Skeletal muscle satellite cell (primary cell): ENCODE measurements at regions not wholly inside any gene's neighbourhood (a gene's known extent, or its start where the extent isn't known, plus 50 kb on each side); places are given as distances from the start of the nearest gene placed in this dataset.
"Not testable (repeated sequence)": the region's sequence is repeated elsewhere in the genome, so short reads cannot be mapped to it uniquely, and the experiment has no call there.

Source experiments
- H3K27me3 ChIP-seq: 2 replicates; pipeline ENCODE4 v1.7.0; 2013; ENCODE audit warnings: low read length; ENCODE audit not compliant: control insufficient read depth, insufficient read depth
- H3K36me3 ChIP-seq: 2 replicates; pipeline ENCODE4 v1.7.0; 2013; ENCODE audit warnings: mild to moderate bottlenecking, control low read depth, low read length; ENCODE audit not compliant: insufficient read depth
- H3K4me1 ChIP-seq: 2 replicates; pipeline ENCODE4 v1.7.0; 2013; ENCODE audit warnings: low read length; ENCODE audit not compliant: control insufficient read depth, insufficient read depth
- H3K4me2 ChIP-seq: 2 replicates; pipeline ENCODE4 v1.7.0; 2013; ENCODE audit warnings: mild to moderate bottlenecking, low read length
- H3K4me3 ChIP-seq: 2 replicates; pipeline ENCODE4 v1.7.0; 2013; ENCODE audit warnings: low read length
- H3K9ac ChIP-seq: 2 replicates; pipeline ENCODE4 v1.7.0; 2013; ENCODE audit warnings: mild to moderate bottlenecking, low read depth, low read length, moderate library complexity
- H3K9me3 ChIP-seq: replicated peaks from 2 replicates; pipeline ENCODE4 v1.7.0; 2013; ENCODE audit warnings: mild to moderate bottlenecking, control low read depth, low read length

- Histone ChIP-seq H3K36me3 (no peaks in the 10 kb centered on the region), H3K4me3 (no peak overlapping the region), H3K27me3 (no peaks in the 10 kb centered on the region), H3K4me1 (peaks cover 29% of the 10 kb centered on the region), H3K9ac (peak overlapping the region; percentile 43), H3K4me2 (peak overlapping the region; percentile 38), H3K9me3 (no peaks in the 10 kb centered on the region)
Measured at GRCh38 chr9:111744363-111744762, 50.4 kb downstream of the SHOC1 start.

GRCh38 chr9:111743275-111743674 is 51.5 kb downstream of the SHOC1 start:
- H3K36me3 ChIP-seq: no peaks in the 10 kb centered on the region
- peak overlapping the region; percentile 70 for H3K9ac ChIP-seq
- H3K4me1 ChIP-seq: peaks cover 29% of the 10 kb centered on the region

DNA sequence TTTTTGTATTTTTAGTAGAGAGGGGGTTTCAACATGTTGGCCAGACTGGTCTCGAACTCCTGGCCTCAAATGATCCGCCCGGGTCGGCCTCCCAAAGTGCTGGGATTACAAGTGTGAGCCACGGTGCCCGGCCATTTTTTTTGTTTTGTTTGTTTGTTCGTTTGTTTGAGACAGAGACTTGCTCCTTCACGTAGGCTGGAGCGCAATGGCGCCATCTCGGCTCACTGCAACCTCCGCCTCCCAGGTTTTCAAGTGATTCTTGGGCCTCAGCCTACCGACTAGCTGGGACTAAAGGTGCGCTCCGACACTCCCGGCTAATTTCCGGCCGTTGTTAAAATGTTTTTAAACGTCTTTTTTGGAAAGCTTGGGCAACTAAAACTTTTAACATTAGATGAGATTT is 54.0 kb downstream of the SHOC1 start:
- no peak overlapping the region for H3K9ac ChIP-seq
- no peak overlapping the region for H3K4me3 ChIP-seq
- H3K36me3 ChIP-seq: no peaks in the 10 kb centered on the region
- H3K9me3 ChIP-seq: no peaks in the 10 kb centered on the region
- no peaks in the 10 kb centered on the region for H3K27me3 ChIP-seq
- no peak overlapping the region for H3K4me2 ChIP-seq
- H3K4me1 ChIP-seq: peaks cover 29% of the 10 kb centered on the region

More at GRCh38 chr9:111743275-111743674, 51.5 kb downstream of the SHOC1 start:
- peak overlapping the region; percentile 26 for H3K4me3 ChIP-seq
- no peaks in the 10 kb centered on the region for H3K9me3 ChIP-seq
- H3K27me3 ChIP-seq: no peaks in the 10 kb centered on the region
- H3K4me2 ChIP-seq: peak overlapping the region; percentile 38

GRCh38 chr9:111736714-111737113 is 58.0 kb downstream of the SHOC1 start:
- no peaks in the 10 kb centered on the region for H3K27me3 ChIP-seq
- H3K9ac ChIP-seq: no peak overlapping the region
- no peak overlapping the region for H3K4me3 ChIP-seq
- H3K4me2 ChIP-seq: no peak overlapping the region
- H3K9me3 ChIP-seq: no peaks in the 10 kb centered on the region
- H3K36me3 ChIP-seq: no peaks in the 10 kb centered on the region
- no peaks in the 10 kb centered on the region for H3K4me1 ChIP-seq

GRCh38 chr9:111735344-111735743 is 59.4 kb downstream of the SHOC1 start:
- not testable (repeated sequence) for H3K4me2 ChIP-seq, H3K27me3 ChIP-seq, H3K4me3 ChIP-seq, H3K36me3 ChIP-seq, H3K9me3 ChIP-seq, H3K4me1 ChIP-seq, H3K9ac ChIP-seq

- H3K4me1 ChIP-seq: peaks cover 24% of the 10 kb centered on the region
- H3K4me2 ChIP-seq: no peak overlapping the region
- peaks cover 3% of the 10 kb centered on the region for H3K36me3 ChIP-seq
- no peak overlapping the region for H3K9ac ChIP-seq
- peaks cover 9% of the 10 kb centered on the region for H3K9me3 ChIP-seq
- no peaks in the 10 kb centered on the region for H3K27me3 ChIP-seq
- H3K4me3 ChIP-seq: no peak overlapping the region
Measured at GRCh38 chr9:111731928-111732327, 62.8 kb downstream of the SHOC1 start.

DNA sequence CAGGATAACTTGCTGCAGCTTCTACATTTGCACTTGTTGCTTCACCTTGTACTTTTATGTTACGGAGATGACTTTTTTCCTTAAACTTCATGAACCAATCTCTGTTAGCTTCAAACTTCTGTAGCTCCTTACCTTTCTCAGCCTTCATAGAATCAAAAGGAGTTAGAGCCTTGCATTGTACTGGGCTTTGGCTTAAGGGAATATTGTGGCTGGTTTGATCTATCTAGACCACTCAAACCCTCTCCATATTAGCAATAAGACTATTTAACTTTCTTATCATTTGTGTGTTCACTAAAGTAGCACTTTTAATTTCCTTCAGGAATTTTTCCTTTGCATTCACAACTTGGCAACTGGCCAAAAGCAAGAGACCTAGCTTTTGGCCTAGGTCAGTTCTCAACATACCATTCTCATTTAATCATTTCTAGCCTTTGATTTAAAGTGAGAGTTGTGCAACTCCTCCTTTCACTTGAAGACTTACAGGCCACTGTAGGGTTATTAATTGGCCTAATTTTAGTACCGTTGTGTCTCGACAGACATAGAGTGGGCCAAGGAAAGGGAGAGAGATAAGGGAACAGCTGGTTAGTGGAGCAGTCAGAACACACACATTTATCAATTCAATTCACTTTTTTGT is 63.7 kb downstream of the SHOC1 start:
- Histone ChIP-seq H3K36me3 (peaks cover 3% of the 10 kb centered on the region), H3K4me1 (peaks cover 24% of the 10 kb centered on the region), H3K4me3 (no peak overlapping the region), H3K27me3 (no peaks in the 10 kb centered on the region), H3K9me3 (peaks cover 9% of the 10 kb centered on the region), H3K9ac (no peak overlapping the region), H3K4me2 (no peak overlapping the region)

DNA sequence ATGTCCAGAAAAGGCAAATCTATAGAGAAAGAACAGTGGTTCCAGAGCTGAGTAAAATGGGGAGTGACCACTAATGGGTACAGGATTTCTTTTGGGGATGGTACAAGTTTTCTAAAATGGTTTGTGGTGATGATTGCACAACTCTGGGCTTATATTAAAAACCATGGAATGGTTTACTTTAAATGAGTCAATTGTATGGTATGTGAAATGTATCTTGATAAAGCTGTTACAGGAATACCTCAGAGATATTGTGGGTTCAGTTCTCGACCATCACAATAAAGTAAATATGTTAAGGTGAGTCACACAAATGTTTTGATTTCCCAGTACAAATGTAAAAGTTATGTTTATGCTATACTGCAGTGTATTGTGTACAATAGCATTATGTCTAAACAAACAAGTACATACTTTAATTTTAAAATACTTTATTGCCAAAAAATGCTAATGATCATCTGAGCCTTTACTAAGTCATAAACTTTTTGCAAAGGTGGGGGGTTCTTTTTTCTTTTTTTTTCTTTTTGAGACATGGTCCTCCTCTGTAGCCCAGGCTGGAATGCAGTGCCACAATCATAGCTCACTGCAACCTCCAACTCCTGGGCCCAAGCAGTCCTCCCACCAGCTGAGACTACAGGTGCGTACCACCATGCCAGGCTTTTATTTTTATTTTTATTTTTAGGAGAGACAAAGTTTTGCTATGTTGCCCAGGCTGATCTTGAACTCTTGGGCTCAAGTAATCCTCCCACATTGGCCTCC is 65.9 kb downstream of the SHOC1 start:
- H3K9ac ChIP-seq: no peak overlapping the region
- H3K36me3 ChIP-seq: peaks cover 3% of the 10 kb centered on the region
- H3K4me2 ChIP-seq: peak overlapping the region; percentile 46
- H3K4me3 ChIP-seq: no peak overlapping the region
- peaks cover 24% of the 10 kb centered on the region for H3K4me1 ChIP-seq
- no peaks in the 10 kb centered on the region for H3K27me3 ChIP-seq
- peaks cover 9% of the 10 kb centered on the region for H3K9me3 ChIP-seq

GRCh38 chr9:111728143-111728542 is 66.6 kb downstream of the SHOC1 start:
- H3K36me3 ChIP-seq: peaks cover 3% of the 10 kb centered on the region
- no peak overlapping the region for H3K9ac ChIP-seq
- no peak overlapping the region for H3K4me3 ChIP-seq
- H3K9me3 ChIP-seq: peaks cover 9% of the 10 kb centered on the region
- peaks cover 24% of the 10 kb centered on the region for H3K4me1 ChIP-seq
- H3K27me3 ChIP-seq: no peaks in the 10 kb centered on the region
- peak overlapping the region; percentile 46 for H3K4me2 ChIP-seq

DNA sequence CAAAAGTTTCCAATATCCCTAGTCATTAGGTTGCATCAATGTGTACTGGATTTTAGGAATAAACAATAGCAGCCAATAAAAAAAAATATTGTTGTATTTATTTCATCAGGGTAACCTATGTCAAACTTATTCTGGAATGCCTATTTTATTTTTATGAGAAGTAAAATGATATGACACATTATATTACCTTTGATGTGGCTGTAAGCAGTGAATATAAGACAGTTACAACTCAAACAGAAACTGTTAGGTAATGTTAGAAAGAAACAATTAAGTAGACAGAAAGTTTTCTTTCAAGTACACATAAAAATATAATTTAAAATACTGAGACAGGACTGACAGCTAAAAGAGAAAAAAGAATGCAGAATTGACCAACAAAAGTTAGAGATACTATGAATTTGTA is 65.5 kb downstream of the GNG10 start:
- Histone ChIP-seq H3K4me1 (peaks cover 24% of the 10 kb centered on the region), H3K4me2 (no peak overlapping the region), H3K4me3 (no peak overlapping the region), H3K36me3 (peaks cover 3% of the 10 kb centered on the region), H3K27me3 (no peaks in the 10 kb centered on the region), H3K9ac (no peak overlapping the region), H3K9me3 (peaks cover 9% of the 10 kb centered on the region)

DNA sequence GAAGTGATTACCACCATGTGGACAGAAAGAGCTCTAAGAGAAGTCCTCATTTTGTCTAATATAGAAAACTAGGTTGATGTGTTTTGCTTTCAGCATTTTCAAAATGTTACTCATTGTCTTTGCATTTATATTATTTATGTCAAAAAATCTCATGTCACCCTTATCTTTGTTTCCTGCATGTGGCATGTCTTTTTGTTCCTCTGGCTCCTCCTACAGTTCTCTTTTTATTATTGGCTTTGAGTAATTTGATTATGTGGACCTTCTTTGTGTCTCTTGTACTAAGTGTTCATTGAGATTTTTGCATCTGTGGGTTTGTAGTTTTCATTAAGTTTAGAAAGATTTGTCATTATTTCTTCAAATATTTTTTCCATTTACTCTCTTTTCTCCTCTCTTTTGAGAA is 58.8 kb downstream of the GNG10 start:
- Histone ChIP-seq H3K9me3 (no peaks in the 10 kb centered on the region), H3K4me1 (no peaks in the 10 kb centered on the region), H3K9ac (no peak overlapping the region), H3K36me3 (no peaks in the 10 kb centered on the region), H3K4me2 (no peak overlapping the region), H3K27me3 (no peaks in the 10 kb centered on the region), H3K4me3 (no peak overlapping the region)
